ENCODE measurements at regions not wholly inside any gene's neighbourhood (a gene's known extent, or its start where the extent isn't known, plus 50 kb on each side); places are given as distances from the start of the nearest gene placed in this dataset.

GRCh38 chr11:109138196-109138595 is 283.8 kb upstream of the C11orf87 start:
- no peak for DNase-seq (ENCODE audit: low spot score)
- H3K4me3 Mint-ChIP-seq (ENCODE audit: unreplicated experiment), result no peak overlapping the region
- no peak for TF ChIP-seq CTCF (IDR thresholded peaks at IDR 0.05; ENCODE audit: unreplicated experiment)
- H3K27me3 Mint-ChIP-seq (ENCODE audit: unreplicated experiment), result peaks cover under 1% of the 10 kb centered on the region
- no peak overlapping the region for H3K27ac Mint-ChIP-seq (ENCODE audit: unreplicated experiment)
- H3K9me3 Mint-ChIP-seq (ENCODE audit: unreplicated experiment), result no peaks in the 10 kb centered on the region
- no peaks in the 10 kb centered on the region for H3K36me3 Mint-ChIP-seq (ENCODE audit: low read depth, unreplicated experiment)
- no peaks in the 10 kb centered on the region for H3K4me1 Mint-ChIP-seq (ENCODE audit: unreplicated experiment)

- Mint-ChIP-seq H3K9me3 (ENCODE audit: unreplicated experiment) (no peaks in the 10 kb centered on the region), H3K4me3 (ENCODE audit: unreplicated experiment) (no peak overlapping the region), H3K36me3 (ENCODE audit: low read depth, unreplicated experiment) (no peaks in the 10 kb centered on the region), H3K27ac (ENCODE audit: unreplicated experiment) (no peak overlapping the region), H3K4me1 (ENCODE audit: unreplicated experiment) (no peaks in the 10 kb centered on the region), H3K27me3 (ENCODE audit: unreplicated experiment) (no peaks in the 10 kb centered on the region)
- no peak for DNase-seq (ENCODE audit: low spot score)
- TF ChIP-seq CTCF (IDR thresholded peaks at IDR 0.05; ENCODE audit: unreplicated experiment), result no peak
Observed at GRCh38 chr11:109140426-109140825, 281.6 kb upstream of the C11orf87 start.

- Mint-ChIP-seq H3K9me3 (ENCODE audit: unreplicated experiment) (no peaks in the 10 kb centered on the region), H3K36me3 (ENCODE audit: low read depth, unreplicated experiment) (no peaks in the 10 kb centered on the region), H3K4me1 (ENCODE audit: unreplicated experiment) (no peaks in the 10 kb centered on the region), H3K4me3 (ENCODE audit: unreplicated experiment) (no peak overlapping the region), H3K27me3 (ENCODE audit: unreplicated experiment) (no peaks in the 10 kb centered on the region), H3K27ac (ENCODE audit: unreplicated experiment) (no peak overlapping the region)
- DNase-seq (ENCODE audit: low spot score), result no peak
- no peak for TF ChIP-seq CTCF (IDR thresholded peaks at IDR 0.05; ENCODE audit: unreplicated experiment)
Observed at GRCh38 chr11:109140857-109141515, 281.0 kb upstream of the C11orf87 start.

GRCh38 chr11:109145287-109145686 is 276.7 kb upstream of the C11orf87 start:
- Mint-ChIP-seq H3K27ac (ENCODE audit: unreplicated experiment) (no peak overlapping the region), H3K9me3 (ENCODE audit: unreplicated experiment) (no peaks in the 10 kb centered on the region), H3K36me3 (ENCODE audit: low read depth, unreplicated experiment) (no peaks in the 10 kb centered on the region), H3K4me1 (ENCODE audit: unreplicated experiment) (no peaks in the 10 kb centered on the region), H3K4me3 (ENCODE audit: unreplicated experiment) (no peak overlapping the region), H3K27me3 (ENCODE audit: unreplicated experiment) (no peaks in the 10 kb centered on the region)
- no peak for TF ChIP-seq CTCF (IDR thresholded peaks at IDR 0.05; ENCODE audit: unreplicated experiment)
- no peak for DNase-seq (ENCODE audit: low spot score)

- no peak overlapping the region for H3K27ac Mint-ChIP-seq (ENCODE audit: unreplicated experiment)
- no peak overlapping the region for H3K4me3 Mint-ChIP-seq (ENCODE audit: unreplicated experiment)
- H3K36me3 Mint-ChIP-seq (ENCODE audit: low read depth, unreplicated experiment), result no peaks in the 10 kb centered on the region
- no peaks in the 10 kb centered on the region for H3K9me3 Mint-ChIP-seq (ENCODE audit: unreplicated experiment)
- no peaks in the 10 kb centered on the region for H3K4me1 Mint-ChIP-seq (ENCODE audit: unreplicated experiment)
- no peak for DNase-seq (ENCODE audit: low spot score)
- no peak for TF ChIP-seq CTCF (IDR thresholded peaks at IDR 0.05; ENCODE audit: unreplicated experiment)
- H3K27me3 Mint-ChIP-seq (ENCODE audit: unreplicated experiment), result no peaks in the 10 kb centered on the region
Observed at GRCh38 chr11:109147726-109148125, 274.3 kb upstream of the C11orf87 start.
